GM11168 (cell line): ENCODE measurements at regions not wholly inside any gene's neighbourhood (a gene's known extent, or its start where the extent isn't known, plus 50 kb on each side); places are given as distances from the start of the nearest gene placed in this dataset.
"Not testable (repeated sequence)": the region's sequence is repeated elsewhere in the genome, so short reads cannot be mapped to it uniquely, and the experiment has no call there.

ENCODE experiments used
- in situ Hi-C: fragments of 300-500 bp; cut with MboI; formaldehyde crosslinking; loops from one replicate; pipeline ENCODE4 v1.12.0; 2022; ENCODE audit warnings: low sequenced_read_pairs; ENCODE audit not compliant: unreplicated experiment

- in situ Hi-C loops = no loop called here
These were observed 1867.2 kb upstream of the C9orf72 start for GRCh38 chr9:29440449-29440848.

GRCh38 chr9:29445751-29446150, 1872.5 kb upstream of the C9orf72 start:
- in situ Hi-C loops = no loop called here

GRCh38 chr9:29449306-29449705, 1876.0 kb upstream of the C9orf72 start:
- in situ Hi-C loops = no loop called here

- in situ Hi-C loops = not testable (repeated sequence)
These were observed 1877.1 kb upstream of the C9orf72 start for GRCh38 chr9:29450343-29450875.

GRCh38 chr9:29456940-29457339, 1883.7 kb upstream of the C9orf72 start:
- in situ Hi-C loops = no loop called here

GRCh38 chr9:29475471-29475870, 1902.2 kb upstream of the C9orf72 start:
- in situ Hi-C loops = no loop called here

GRCh38 chr9:29511680-29512079, 1938.4 kb upstream of the C9orf72 start:
- in situ Hi-C loops = no loop called here

- in situ Hi-C loops = no loop called here
These were observed 1941.1 kb upstream of the C9orf72 start for GRCh38 chr9:29514336-29514735.

- in situ Hi-C loops = no loop called here
These were observed 1941.6 kb upstream of the C9orf72 start for GRCh38 chr9:29514862-29515261.

GRCh38 chr9:29548436-29548835, 1975.2 kb upstream of the C9orf72 start:
- in situ Hi-C loops = no loop called here

GRCh38 chr9:29555502-29555901, 1982.2 kb upstream of the C9orf72 start:
- in situ Hi-C loops = no loop called here

GRCh38 chr9:29556317-29556716, 1983.0 kb upstream of the C9orf72 start:
- in situ Hi-C loops = no loop called here

GRCh38 chr9:29556746-29557145, 1983.5 kb upstream of the C9orf72 start:
- in situ Hi-C loops = no loop called here

- in situ Hi-C loops = no loop called here
These were observed 1991.3 kb upstream of the C9orf72 start for GRCh38 chr9:29564564-29564963.

- in situ Hi-C loops = no loop called here
These were observed 2001.9 kb upstream of the C9orf72 start for GRCh38 chr9:29575219-29575618.

GRCh38 chr9:29588361-29588760, 2015.1 kb upstream of the C9orf72 start:
- in situ Hi-C loops = no loop called here

- in situ Hi-C loops = no loop called here
These were observed 2036.0 kb upstream of the C9orf72 start for GRCh38 chr9:29609282-29609681.

GRCh38 chr9:29613773-29614172, 2040.5 kb upstream of the C9orf72 start:
- in situ Hi-C loops = no loop called here

- in situ Hi-C loops = no loop called here
These were observed 2043.6 kb upstream of the C9orf72 start for GRCh38 chr9:29616844-29617243.

GRCh38 chr9:29625292-29625731, 2052.0 kb upstream of the C9orf72 start:
- in situ Hi-C loops = no loop called here

- in situ Hi-C loops = no loop called here
These were observed 2052.7 kb upstream of the C9orf72 start for GRCh38 chr9:29625931-29626330.

- in situ Hi-C loops = not testable (repeated sequence)
These were observed 2055.6 kb upstream of the C9orf72 start for GRCh38 chr9:29628856-29629255.
